ENCODE measurements at regions not wholly inside any gene's neighbourhood (a gene's known extent, or its start where the extent isn't known, plus 50 kb on each side); places are given as distances from the start of the nearest gene placed in this dataset.

- ATAC-seq (ENCODE audit: low FRiP score in 2 of 2) (no peak), DNase-seq (no peak)
- WGBS, 2 donors, result 75 to 78% methylated on average over 11 of the region's 11 CpGs
- Histone ChIP-seq H3K27ac (no peak overlapping the region), H3K4me1 (no peaks in the 10 kb centered on the region), H3K4me3 (no peak overlapping the region), H3K27me3 (no peaks in the 10 kb centered on the region), H3K36me3 (no peaks in the 10 kb centered on the region), H3K9me3 (no peaks in the 10 kb centered on the region)
- no peak for TF ChIP-seq CTCF (IDR thresholded peaks at IDR 0.05)
- TF ChIP-seq EP300 (IDR thresholded peaks at IDR 0.05), result no peak
- TF ChIP-seq POLR2AphosphoS5 (IDR thresholded peaks at IDR 0.05), result no peak
- no peak for TF ChIP-seq POLR2A (IDR thresholded peaks at IDR 0.05)
Observed at GRCh38 chr20:16639027-16639941, 66.0 kb upstream of the KIF16B start.

- no peak for DNase-seq
- 88 to 92% methylated on average over 9 to 10 of the region's 10 CpGs for WGBS, 2 donors
- TF ChIP-seq CTCF (IDR thresholded peaks at IDR 0.05) (no peak), POLR2A (IDR thresholded peaks at IDR 0.05) (no peak), POLR2AphosphoS5 (IDR thresholded peaks at IDR 0.05) (no peak), EP300 (IDR thresholded peaks at IDR 0.05) (no peak)
- no peak overlapping the region for H3K27ac ChIP-seq
- no peaks in the 10 kb centered on the region for H3K27me3 ChIP-seq
- H3K4me3 ChIP-seq, result no peak overlapping the region
- no peaks in the 10 kb centered on the region for H3K4me1 ChIP-seq
- H3K36me3 ChIP-seq, result no peaks in the 10 kb centered on the region
- ATAC-seq (ENCODE audit: low FRiP score in 2 of 2), result no peak
- no peaks in the 10 kb centered on the region for H3K9me3 ChIP-seq
Observed at GRCh38 chr20:16637797-16638196, 64.5 kb upstream of the KIF16B start.

GRCh38 chr20:16626849-16627248, 53.6 kb upstream of the KIF16B start:
- Histone ChIP-seq H3K36me3 (no peaks in the 10 kb centered on the region), H3K27me3 (no peaks in the 10 kb centered on the region), H3K4me3 (no peak overlapping the region), H3K9me3 (no peaks in the 10 kb centered on the region), H3K27ac (no peak overlapping the region), H3K4me1 (no peaks in the 10 kb centered on the region)
- 100% methylated on average over 1 of the region's 1 CpG for WGBS, 2 donors
- ATAC-seq (ENCODE audit: low FRiP score in 2 of 2) (no peak), DNase-seq (no peak)
- TF ChIP-seq POLR2A (IDR thresholded peaks at IDR 0.05), result no peak
- no peak for TF ChIP-seq EP300 (IDR thresholded peaks at IDR 0.05)
- TF ChIP-seq POLR2AphosphoS5 (IDR thresholded peaks at IDR 0.05), result no peak
- TF ChIP-seq CTCF (IDR thresholded peaks at IDR 0.05), result no peak

- Histone ChIP-seq H3K36me3 (no peaks in the 10 kb centered on the region), H3K27me3 (no peaks in the 10 kb centered on the region)
- 46% methylated on average over 1 of the region's 1 CpG for WGBS, 2 donors
Observed at GRCh38 chr20:16624106-16624505, 50.9 kb upstream of the KIF16B start.

More at GRCh38 chr20:16624106-16624505, 50.9 kb upstream of the KIF16B start:
- DNase-seq (no peak), ATAC-seq (ENCODE audit: low FRiP score in 2 of 2) (no peak)
- Histone ChIP-seq H3K27ac (no peak overlapping the region), H3K9me3 (no peaks in the 10 kb centered on the region), H3K4me3 (no peak overlapping the region), H3K4me1 (no peaks in the 10 kb centered on the region)
- TF ChIP-seq CTCF (IDR thresholded peaks at IDR 0.05) (no peak), EP300 (IDR thresholded peaks at IDR 0.05) (no peak), POLR2AphosphoS5 (IDR thresholded peaks at IDR 0.05) (no peak)

Small RNAs in the stretch of these regions (small RNA-seq; reads per million reads assigned to genes)
- gene RF00019, result 0 reads per million in 4 donors
